SKM-1 treated with dmso at 0.1 percent for 144 hours (cell line): ENCODE measurements at regions not wholly inside any gene's neighbourhood (a gene's known extent, or its start where the extent isn't known, plus 50 kb on each side); places are given as distances from the start of the nearest gene placed in this dataset.

Experiments
- DNase-seq: peaks from one replicate; lab custom pipeline; 2025; ENCODE audit not compliant: unreplicated experiment; lab: John Stamatoyannopoulos, UW

- DNase-seq: no peak
These were observed 160.8 kb downstream of the FBXO8 start for GRCh38 chr4:174122705-174123104.

- DNase-seq: peak; percentile 77
These were observed 162.8 kb downstream of the FBXO8 start for GRCh38 chr4:174120446-174121295.

GRCh38 chr4:174119830-174120229 is 163.6 kb downstream of the FBXO8 start:
- DNase-seq: no peak

GRCh38 chr4:174119051-174119450 is 164.4 kb downstream of the FBXO8 start:
- DNase-seq: peak; percentile 6

GRCh38 chr4:174118171-174118570 is 165.3 kb downstream of the FBXO8 start:
- no peak for DNase-seq

- DNase-seq: no peak
These were observed 166.0 kb downstream of the FBXO8 start for GRCh38 chr4:174117445-174117844.

GRCh38 chr4:174116021-174116420 is 167.4 kb downstream of the FBXO8 start:
- no peak for DNase-seq

GRCh38 chr4:174111422-174111821 is 172.0 kb downstream of the FBXO8 start:
- DNase-seq: no peak

GRCh38 chr4:174110180-174110579 is 173.3 kb downstream of the FBXO8 start:
- no peak for DNase-seq

GRCh38 chr4:174107746-174108354 is 175.6 kb downstream of the FBXO8 start:
- DNase-seq: peak; percentile 68

- no peak for DNase-seq
These were observed 178.3 kb downstream of the FBXO8 start for GRCh38 chr4:174105202-174105601.

- no peak for DNase-seq
These were observed 182.6 kb downstream of the FBXO8 start for GRCh38 chr4:174100910-174101309.

- no peak for DNase-seq
These were observed 183.8 kb downstream of the FBXO8 start for GRCh38 chr4:174099712-174100111.

- DNase-seq: no peak
These were observed 186.5 kb downstream of the FBXO8 start for GRCh38 chr4:174096999-174097398.

GRCh38 chr4:174096456-174096855 is 187.0 kb downstream of the FBXO8 start:
- DNase-seq: no peak

- no peak for DNase-seq
These were observed 192.3 kb downstream of the FBXO8 start for GRCh38 chr4:174091130-174091529.

- DNase-seq: no peak
These were observed 193.8 kb downstream of the FBXO8 start for GRCh38 chr4:174089711-174090110.

- DNase-seq: no peak
These were observed 194.7 kb downstream of the FBXO8 start for GRCh38 chr4:174088795-174089194.

- DNase-seq: no peak
These were observed 196.4 kb downstream of the FBXO8 start for GRCh38 chr4:174086829-174087799.

- DNase-seq: no peak
These were observed 198.5 kb downstream of the FBXO8 start for GRCh38 chr4:174084981-174085380.

GRCh38 chr4:174084542-174084941 is 198.9 kb downstream of the FBXO8 start:
- no peak for DNase-seq
